Spleen (tissue), 11 donors: ENCODE measurements at regions not wholly inside any gene's neighbourhood (a gene's known extent, or its start where the extent isn't known, plus 50 kb on each side); places are given as distances from the start of the nearest gene placed in this dataset.

Experiments
- DNase-seq: peaks from one replicate; pipeline ENCODE4 v3.0.0-alpha.2; 2020
- H3K27ac ChIP-seq, 8 donors: fragments of 200-600 bp; sonication (generic) in 7 of 8; 1 replicate in 4 of 8; 2 replicates in 4 of 8; pipeline versions ENCODE4 v1.5.0 to v1.8.0; 2016 to 2021; ENCODE audit warnings: inconsistent platforms in 4 of 8, mild to moderate bottlenecking in 4 of 8, moderate library complexity in 1 of 8
- H3K27me3 ChIP-seq, 7 donors: fragments of 200-600 bp; sonication (generic) in 6 of 7; replicated peaks in 1 of 7; 1 replicate in 4 of 7; 2 replicates in 3 of 7; pipeline versions ENCODE4 v1.5.0 to v1.8.0; 2016 to 2021; ENCODE audit warnings: inconsistent platforms in 3 of 7, mild to moderate bottlenecking in 1 of 7
- H3K36me3 ChIP-seq, 6 donors: fragments of 200-600 bp; sonication (generic) in 5 of 6; 1 replicate in 4 of 6; 2 replicates in 2 of 6; pipeline versions ENCODE4 v1.5.0 to v1.8.0; 2016 to 2021; ENCODE audit warnings: inconsistent platforms in 2 of 6
- H3K4me1 ChIP-seq, 6 donors: fragments of 200-600 bp; sonication (generic) in 5 of 6; 1 replicate in 3 of 6; 2 replicates in 3 of 6; pipeline versions ENCODE4 v1.5.0 to v1.8.0; 2016 to 2021; ENCODE audit warnings: inconsistent platforms in 3 of 6
- H3K4me3 ChIP-seq, 8 donors: fragments of 200-600 bp; sonication (generic) in 7 of 8; 1 replicate in 4 of 8; 2 replicates in 4 of 8; pipeline versions ENCODE4 v1.5.0 to v1.8.0; 2016 to 2021; ENCODE audit warnings: inconsistent platforms in 4 of 8, mild to moderate bottlenecking in 4 of 8, moderate library complexity in 2 of 8
- H3K9me3 ChIP-seq, 8 donors: fragments of 200-600 bp; sonication (generic) in 7 of 8; 1 replicate in 4 of 8; 2 replicates in 4 of 8; pipeline versions ENCODE4 v1.5.0 to v1.8.0; 2016 to 2021; ENCODE audit warnings: inconsistent platforms in 4 of 8
- POLR2A ChIP-seq, 3 donors: fragments of 450-650 bp; IDR thresholded peaks; one replicate each; pipeline ENCODE4 v1.5.1; 2017; ENCODE audit warnings: antibody characterized with exemption in 3 of 3, mild to moderate bottlenecking in 1 of 3
- POLR2AphosphoS5 ChIP-seq, 3 donors: sonication (generic); formaldehyde crosslinking; IDR thresholded peaks; one replicate each; pipeline ENCODE4 v1.5.1; 2017; ENCODE audit warnings: antibody characterized with exemption in 3 of 3
- WGBS, 5 donors: extraction: QIAGEN DNeasy Blood & Tissue Kit in 3 of 5; methylation state at CpG; one replicate each; pipeline versions ENCODE4 v1.1.5 to v1.1.7; 2013 to 2018; 5-methylcytosine and 5-hydroxymethylcytosine counted together
- intact Hi-C: fragments of 100-400 bp; cut with DNase I; formaldehyde crosslinking; loops from one replicate; pipeline ENCODE4 v1.15.0; 2023; ENCODE audit warnings: low total_unique reads
- TF ChIP-seq, protein P1 (sequence below), 11 experiments: fragments of 200-600 bp in 7 of 11; fragments of 450-650 bp in 4 of 11; sonication (generic) in 4 of 11; IDR thresholded peaks in 8 of 11; conservative IDR thresholded peaks in 3 of 11; 1 replicate in 7 of 11; 2 replicates in 4 of 11; pipeline versions ENCODE4 v1.4.0 to v1.8.0; 2016 to 2021; ENCODE audit warnings: antibody characterized with exemption in 11 of 11, inconsistent platforms in 4 of 11, mild to moderate bottlenecking in 1 of 11
- donor health status: healthy with polysubstance abuse.
- donor health status: DM: no; HTN: no; CAD: no; lungs with moderate emphysema.
- donor health status: DM: no; HTN: no; CAD: no.
- donor health status: Bipolar disorder and iron deficiency.
- donor health status: healthy.
- donor health status: DM: no; HTN: no; CAD: no.
- donor health status: DM: yes; HTN: yes; CAD: no.

GRCh38 chr5:125719681-125720347 is 703.4 kb upstream of the GRAMD2B start:
- Histone ChIP-seq H3K36me3 (no peaks in the 10 kb centered on the region), H3K9me3 (no peaks in the 10 kb centered on the region), H3K27me3 (no peaks in the 10 kb centered on the region), H3K4me3 (no peak overlapping the region), H3K27ac (no peak overlapping the region), H3K4me1 (no peaks in the 10 kb centered on the region)
- intact Hi-C loops, result no loop called here
- no peak for DNase-seq
- no peak for TF ChIP-seq POLR2AphosphoS5 (IDR thresholded peaks at IDR 0.05)
- no peak for TF ChIP-seq POLR2A (IDR thresholded peaks at IDR 0.05)
- TF ChIP-seq, protein P1, sequence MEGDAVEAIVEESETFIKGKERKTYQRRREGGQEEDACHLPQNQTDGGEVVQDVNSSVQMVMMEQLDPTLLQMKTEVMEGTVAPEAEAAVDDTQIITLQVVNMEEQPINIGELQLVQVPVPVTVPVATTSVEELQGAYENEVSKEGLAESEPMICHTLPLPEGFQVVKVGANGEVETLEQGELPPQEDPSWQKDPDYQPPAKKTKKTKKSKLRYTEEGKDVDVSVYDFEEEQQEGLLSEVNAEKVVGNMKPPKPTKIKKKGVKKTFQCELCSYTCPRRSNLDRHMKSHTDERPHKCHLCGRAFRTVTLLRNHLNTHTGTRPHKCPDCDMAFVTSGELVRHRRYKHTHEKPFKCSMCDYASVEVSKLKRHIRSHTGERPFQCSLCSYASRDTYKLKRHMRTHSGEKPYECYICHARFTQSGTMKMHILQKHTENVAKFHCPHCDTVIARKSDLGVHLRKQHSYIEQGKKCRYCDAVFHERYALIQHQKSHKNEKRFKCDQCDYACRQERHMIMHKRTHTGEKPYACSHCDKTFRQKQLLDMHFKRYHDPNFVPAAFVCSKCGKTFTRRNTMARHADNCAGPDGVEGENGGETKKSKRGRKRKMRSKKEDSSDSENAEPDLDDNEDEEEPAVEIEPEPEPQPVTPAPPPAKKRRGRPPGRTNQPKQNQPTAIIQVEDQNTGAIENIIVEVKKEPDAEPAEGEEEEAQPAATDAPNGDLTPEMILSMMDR (IDR thresholded peaks at IDR 0.05 in 8 of 11, conservative IDR thresholded peaks at IDR 0.05 in 3 of 11), result no peak
- WGBS, 5 donors, result 73 to 83% (median 78%) methylated on average over 9 of the region's 9 CpGs

GRCh38 chr5:125720348-125720685 is 702.9 kb upstream of the GRAMD2B start:
- Histone ChIP-seq H3K4me1 (no peaks in the 10 kb centered on the region), H3K36me3 (no peaks in the 10 kb centered on the region), H3K27me3 (no peaks in the 10 kb centered on the region), H3K9me3 (no peaks in the 10 kb centered on the region), H3K27ac (no peak overlapping the region), H3K4me3 (no peak overlapping the region)
- intact Hi-C loops, result no loop called here
- WGBS, 5 donors, result 80 to 93% (median 88%) methylated on average over 2 of the region's 2 CpGs
- TF ChIP-seq, protein P1 (IDR thresholded peaks at IDR 0.05 in 8 of 11, conservative IDR thresholded peaks at IDR 0.05 in 3 of 11), result no peak
- TF ChIP-seq POLR2AphosphoS5 (IDR thresholded peaks at IDR 0.05) (no peak), POLR2A (IDR thresholded peaks at IDR 0.05) (no peak)
- DNase-seq, result no peak

DNA sequence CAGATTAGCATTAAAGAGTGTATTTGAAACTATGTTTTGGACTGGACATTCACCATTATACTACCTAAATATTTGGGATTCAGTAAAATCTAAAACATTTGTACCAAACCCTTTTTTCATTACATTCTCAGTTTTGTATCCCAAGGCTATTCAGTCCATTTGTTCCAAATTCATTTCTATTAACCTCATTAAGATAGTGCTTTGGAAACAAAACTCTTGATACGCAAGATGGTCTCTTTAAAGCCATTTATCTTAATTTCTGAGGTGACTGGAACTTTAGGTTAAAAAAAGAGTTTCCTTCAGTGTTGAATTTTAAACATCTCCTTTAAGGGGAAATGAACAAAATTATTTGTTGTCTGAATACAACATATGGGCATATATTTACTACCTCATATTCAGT is 702.5 kb upstream of the GRAMD2B start:
- Histone ChIP-seq H3K27me3 (no peaks in the 10 kb centered on the region), H3K4me3 (no peak overlapping the region), H3K36me3 (no peaks in the 10 kb centered on the region), H3K9me3 (no peaks in the 10 kb centered on the region), H3K4me1 (no peaks in the 10 kb centered on the region), H3K27ac (no peak overlapping the region)
- no peak for DNase-seq
- TF ChIP-seq POLR2AphosphoS5 (IDR thresholded peaks at IDR 0.05) (no peak), POLR2A (IDR thresholded peaks at IDR 0.05) (no peak)
- TF ChIP-seq, protein P1 (IDR thresholded peaks at IDR 0.05 in 8 of 11, conservative IDR thresholded peaks at IDR 0.05 in 3 of 11), result no peak
- 86 to 94% (median 93%) methylated on average over 1 of the region's 1 CpG for whole genome bisulfite sequencing, 5 donors
- intact Hi-C loops, result no loop called here

- Histone ChIP-seq H3K27ac (no peak overlapping the region), H3K4me3 (no peak overlapping the region), H3K9me3 (no peaks in the 10 kb centered on the region), H3K36me3 (no peaks in the 10 kb centered on the region), H3K4me1 (no peaks in the 10 kb centered on the region), H3K27me3 (no peaks in the 10 kb centered on the region)
- 59 to 88% (median 81%) methylated on average over 1 of the region's 1 CpG for WGBS, 5 donors
- DNase-seq, result no peak
- no peak for TF ChIP-seq POLR2AphosphoS5 (IDR thresholded peaks at IDR 0.05)
- no peak for TF ChIP-seq POLR2A (IDR thresholded peaks at IDR 0.05)
- TF ChIP-seq, protein P1 (IDR thresholded peaks at IDR 0.05 in 8 of 11, conservative IDR thresholded peaks at IDR 0.05 in 3 of 11), result no peak
- intact Hi-C loops, result no loop called here
These were observed 700.7 kb upstream of the GRAMD2B start for GRCh38 chr5:125722550-125722949.
